HG03108 (cell line): ENCODE measurements at regions not wholly inside any gene's neighbourhood (a gene's known extent, or its start where the extent isn't known, plus 50 kb on each side); places are given as distances from the start of the nearest gene placed in this dataset.

Experiments
- ATAC-seq: cut with Tn5 transposase; IDR thresholded peaks from one replicate; pipeline ENCODE4 v1.9.1; 2021; ENCODE audit warnings: moderate library complexity; ENCODE audit not compliant: unreplicated experiment

- no peak for ATAC-seq
These were observed 99.9 kb upstream of the IL6 start for GRCh38 chr7:22627136-22627535.

- no peak for ATAC-seq
These were observed 101.7 kb upstream of the IL6 start for GRCh38 chr7:22625251-22625650.

- ATAC-seq: no peak
These were observed 102.2 kb upstream of the IL6 start for GRCh38 chr7:22624781-22625180.

DNA sequence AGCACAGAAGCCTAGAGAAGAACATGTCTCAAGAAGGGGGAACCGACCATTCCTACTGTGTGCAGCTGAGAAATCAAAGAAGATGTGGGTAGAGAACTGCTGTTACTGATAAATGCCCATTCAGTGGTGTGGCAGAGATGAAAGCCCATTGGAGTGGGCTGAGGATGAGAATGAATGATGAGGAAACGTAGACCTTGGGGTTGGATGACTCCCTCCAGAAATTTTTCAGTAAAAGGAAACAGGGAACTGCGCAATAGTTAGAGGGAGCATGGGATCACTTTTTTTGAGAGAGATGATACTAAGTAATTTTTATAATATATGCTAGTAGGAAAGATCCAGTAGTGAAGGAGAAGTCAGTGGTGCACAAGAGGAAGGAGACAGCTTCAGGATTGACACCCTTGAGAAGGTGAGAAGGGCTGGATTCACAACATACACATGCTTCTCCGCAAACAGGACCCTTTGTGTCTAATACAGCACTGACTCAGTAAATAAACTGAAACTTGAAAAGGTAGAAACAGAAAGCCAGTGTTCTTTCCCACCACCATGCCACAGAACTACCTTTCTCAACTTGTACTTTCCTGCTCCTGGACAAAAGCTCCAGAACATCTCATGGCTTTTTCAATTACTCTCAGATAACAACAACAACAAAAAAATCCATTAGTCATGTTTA is 104.7 kb upstream of the IL6 start:
- no peak for ATAC-seq

GRCh38 chr7:22618528-22618927 is 108.5 kb upstream of the IL6 start:
- no peak for ATAC-seq

DNA sequence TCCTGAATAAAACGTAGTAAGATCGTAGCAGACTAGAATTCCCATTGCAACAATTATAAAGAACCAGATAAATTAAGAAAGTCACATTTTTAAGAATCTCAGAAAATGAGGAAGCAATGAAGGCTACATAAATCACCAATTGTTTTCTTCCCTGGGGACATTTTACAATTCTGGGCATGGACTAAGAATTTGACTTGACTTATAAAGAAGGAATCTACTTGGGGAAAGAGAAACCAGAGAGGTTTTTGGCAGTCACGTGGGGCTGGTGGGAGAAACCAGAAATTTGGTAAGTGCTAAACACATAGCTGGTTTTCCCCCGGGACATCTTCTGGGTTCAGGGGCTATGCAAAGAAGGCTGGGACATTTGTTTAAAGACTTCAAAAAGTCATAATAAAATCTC is 109.8 kb upstream of the IL6 start:
- ATAC-seq: no peak

GRCh38 chr7:22613496-22613895 is 113.5 kb upstream of the IL6 start:
- ATAC-seq: no peak

DNA sequence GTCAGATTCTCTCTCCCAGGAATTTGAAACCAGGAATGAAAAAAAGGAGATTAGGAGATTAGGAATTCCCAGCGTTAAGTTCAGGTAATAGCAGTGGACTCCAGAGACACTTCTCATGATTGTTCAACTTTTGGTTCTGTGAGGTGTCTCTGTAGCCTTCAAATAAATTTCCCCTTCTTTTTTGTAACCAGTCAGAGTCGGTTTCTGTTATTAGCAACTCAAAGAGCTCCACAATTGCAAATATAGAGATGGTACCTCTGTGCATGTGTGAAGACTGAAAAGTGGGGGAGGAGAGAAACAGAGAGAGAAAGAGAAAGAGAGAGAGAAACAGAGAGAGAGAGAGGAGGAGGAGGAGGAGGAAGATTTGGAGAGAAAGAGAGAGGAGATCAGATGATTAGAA is 112.8 kb upstream of the STEAP1B start:
- ATAC-seq: no peak

DNA sequence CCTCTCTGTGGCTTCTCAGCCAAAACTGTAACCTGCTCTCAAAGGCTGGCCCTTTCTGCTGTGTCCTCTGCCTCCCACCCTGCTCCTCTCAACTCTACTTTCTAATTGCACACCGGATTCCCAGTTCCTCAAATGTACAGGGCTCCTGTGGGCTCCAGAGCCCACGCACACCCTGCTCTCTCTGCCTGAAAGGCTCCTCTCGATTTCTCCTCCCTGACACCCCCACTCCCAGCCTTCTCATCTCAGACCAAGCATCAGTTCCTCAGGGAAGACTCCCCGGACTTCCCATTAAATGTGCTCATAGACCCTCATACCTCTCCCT is 111.7 kb upstream of the STEAP1B start:
- ATAC-seq: no peak

GRCh38 chr7:22610951-22611757 is 111.2 kb upstream of the STEAP1B start:
- ATAC-seq: no peak

DNA sequence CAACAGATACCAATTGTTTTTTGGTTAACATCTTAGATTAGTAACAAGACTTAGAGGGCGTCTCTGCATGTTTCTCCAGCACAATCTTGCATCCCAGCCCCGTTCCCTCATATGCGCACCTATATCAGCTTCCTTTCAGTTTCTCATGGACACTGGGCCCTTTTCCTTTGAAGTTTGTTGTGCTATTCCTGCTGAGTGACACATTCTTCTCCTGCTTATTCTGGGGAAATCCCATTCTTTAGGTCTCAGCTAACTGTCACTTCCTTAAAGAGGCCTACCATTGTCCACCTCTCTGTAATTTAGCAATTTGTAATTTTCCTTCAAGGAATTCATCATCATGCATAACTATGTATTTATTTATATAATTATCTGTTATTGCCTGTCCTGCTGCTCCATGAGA is 110.3 kb upstream of the STEAP1B start:
- no peak for ATAC-seq

DNA sequence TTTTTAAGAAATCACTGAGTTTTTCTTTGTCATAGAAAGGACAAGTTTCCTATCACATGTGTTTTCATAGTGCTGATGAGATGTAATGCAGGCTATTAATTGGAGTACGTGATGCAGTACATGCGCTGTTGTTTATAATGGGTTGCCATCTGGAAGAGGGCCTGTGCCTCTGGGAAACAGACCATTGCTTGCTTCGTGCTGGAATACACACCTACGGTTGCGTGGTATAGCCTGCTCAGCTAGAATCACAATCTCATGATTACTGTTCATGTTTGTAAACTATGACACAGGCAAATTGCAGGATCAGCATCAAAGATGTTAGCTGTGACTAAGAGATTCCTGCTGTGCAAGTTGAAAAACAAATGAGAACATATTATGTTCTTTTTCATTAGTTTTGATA is 107.2 kb upstream of the STEAP1B start:
- ATAC-seq: no peak

GRCh38 chr7:22604246-22604645 is 104.3 kb upstream of the STEAP1B start:
- ATAC-seq: no peak

- ATAC-seq: no peak
These were observed 102.0 kb upstream of the STEAP1B start for GRCh38 chr7:22601812-22602565.

- ATAC-seq: no peak
These were observed 101.4 kb upstream of the STEAP1B start for GRCh38 chr7:22601408-22601807.

- ATAC-seq: no peak
These were observed 101.0 kb upstream of the STEAP1B start for GRCh38 chr7:22601003-22601402.

DNA sequence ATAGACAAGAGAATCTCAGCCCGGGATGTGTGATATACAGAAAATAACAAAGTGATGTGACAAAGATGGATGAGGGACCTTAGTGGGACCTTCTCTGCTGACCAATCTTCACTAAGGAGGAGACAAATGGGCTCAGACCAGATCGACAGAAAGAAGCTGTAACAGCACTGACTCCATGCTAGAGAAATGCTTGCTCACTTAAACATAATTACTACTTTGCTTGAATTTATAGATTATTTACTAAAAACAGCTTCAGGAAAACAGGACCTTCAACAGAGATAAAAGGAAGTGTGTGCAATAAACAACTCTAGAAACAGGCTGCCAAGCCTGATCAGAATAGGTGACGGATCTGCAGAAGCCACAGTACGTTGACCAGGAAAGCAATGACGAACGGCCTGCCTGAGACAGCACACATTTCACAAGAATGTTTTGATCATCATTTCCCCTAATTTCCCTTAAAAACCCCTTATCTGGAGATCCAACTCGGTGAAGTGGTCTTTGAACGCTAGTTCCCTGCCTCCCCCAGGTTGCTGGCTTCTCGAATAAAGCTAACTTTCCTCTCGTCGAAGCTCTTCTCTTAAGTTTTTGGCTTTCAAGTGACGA is 98.4 kb upstream of the STEAP1B start:
- ATAC-seq: no peak

GRCh38 chr7:22597844-22598243 is 97.9 kb upstream of the STEAP1B start:
- no peak for ATAC-seq

DNA sequence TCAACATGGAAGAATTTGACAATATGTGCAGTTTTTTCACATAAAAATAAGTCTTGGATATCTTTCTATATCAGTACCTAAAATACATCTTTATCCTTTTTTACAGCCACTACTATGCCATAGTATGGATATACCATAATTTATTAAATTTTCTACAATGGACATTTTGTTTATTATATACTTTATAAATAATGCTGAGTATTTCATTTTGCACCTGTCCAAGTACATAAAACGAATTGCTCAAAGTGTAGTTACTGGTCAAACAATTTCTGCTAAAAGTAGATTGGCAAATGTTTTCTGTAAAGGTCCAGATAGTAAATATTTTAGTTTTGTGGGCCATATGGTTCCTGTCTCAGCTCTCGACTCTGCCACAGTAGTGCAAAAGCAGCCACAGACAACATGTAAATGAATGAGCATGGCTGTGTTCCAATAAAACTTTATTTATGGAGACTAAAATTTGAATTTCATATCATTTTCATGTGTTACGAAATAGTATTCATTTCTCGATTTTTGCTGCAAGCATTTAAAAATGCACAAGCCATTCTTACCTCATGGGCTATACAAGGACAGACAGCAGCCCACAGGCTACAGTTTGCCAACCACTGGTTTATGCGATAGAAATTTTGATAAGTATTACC is 96.9 kb upstream of the STEAP1B start:
- ATAC-seq: no peak

DNA sequence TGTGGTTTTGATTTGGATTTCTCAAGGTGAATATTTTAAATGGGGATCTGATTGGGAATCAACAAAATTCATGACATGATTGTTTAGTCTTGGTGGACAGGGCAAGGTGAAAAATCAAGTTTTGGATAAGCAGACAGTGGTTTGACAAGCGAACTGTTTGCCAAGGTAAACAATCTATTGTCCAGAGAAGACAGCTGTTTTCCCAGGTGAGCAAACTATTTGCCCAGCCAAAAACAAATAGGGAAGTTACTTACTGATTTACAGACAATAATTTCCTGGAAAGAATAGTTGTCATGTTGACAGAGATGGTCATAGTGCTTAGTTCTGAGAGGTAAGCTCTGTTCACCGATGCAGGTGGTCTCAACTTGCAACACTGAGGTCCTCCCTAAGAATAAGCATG is 94.0 kb upstream of the STEAP1B start:
- no peak for ATAC-seq

- no peak for ATAC-seq
These were observed 91.3 kb upstream of the STEAP1B start for GRCh38 chr7:22591271-22591670.
